ENCODE measurements at regions not wholly inside any gene's neighbourhood (a gene's known extent, or its start where the extent isn't known, plus 50 kb on each side); places are given as distances from the start of the nearest gene placed in this dataset.

GRCh38 chr21:15659753-15660422 lies 69.9 kb upstream of the USP25 start:
- 58 to 77% (median 68%) methylated on average over 3 of the region's 3 CpGs for WGBS, 4 donors
- DNase-seq, result no peak
- Histone ChIP-seq H3K9me3 (no peaks in the 10 kb centered on the region), H3K27me3 (no peaks in the 10 kb centered on the region), H3K4me3 (no peak overlapping the region), H3K4me1 (peaks cover 0 to 7% (median 0%) of the 10 kb centered on the region in 12 donors), H3K27ac (no peak overlapping the region), H3K36me3 (no peaks in the 10 kb centered on the region)
- no peak for TF ChIP-seq POLR2A (IDR thresholded peaks at IDR 0.05)
- TF ChIP-seq, protein P1, sequence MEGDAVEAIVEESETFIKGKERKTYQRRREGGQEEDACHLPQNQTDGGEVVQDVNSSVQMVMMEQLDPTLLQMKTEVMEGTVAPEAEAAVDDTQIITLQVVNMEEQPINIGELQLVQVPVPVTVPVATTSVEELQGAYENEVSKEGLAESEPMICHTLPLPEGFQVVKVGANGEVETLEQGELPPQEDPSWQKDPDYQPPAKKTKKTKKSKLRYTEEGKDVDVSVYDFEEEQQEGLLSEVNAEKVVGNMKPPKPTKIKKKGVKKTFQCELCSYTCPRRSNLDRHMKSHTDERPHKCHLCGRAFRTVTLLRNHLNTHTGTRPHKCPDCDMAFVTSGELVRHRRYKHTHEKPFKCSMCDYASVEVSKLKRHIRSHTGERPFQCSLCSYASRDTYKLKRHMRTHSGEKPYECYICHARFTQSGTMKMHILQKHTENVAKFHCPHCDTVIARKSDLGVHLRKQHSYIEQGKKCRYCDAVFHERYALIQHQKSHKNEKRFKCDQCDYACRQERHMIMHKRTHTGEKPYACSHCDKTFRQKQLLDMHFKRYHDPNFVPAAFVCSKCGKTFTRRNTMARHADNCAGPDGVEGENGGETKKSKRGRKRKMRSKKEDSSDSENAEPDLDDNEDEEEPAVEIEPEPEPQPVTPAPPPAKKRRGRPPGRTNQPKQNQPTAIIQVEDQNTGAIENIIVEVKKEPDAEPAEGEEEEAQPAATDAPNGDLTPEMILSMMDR (IDR thresholded peaks at IDR 0.05), result no peak
- no peak for ATAC-seq
- intact Hi-C loops (cut with DNase I), result no loop called here

GRCh38 chr21:15660423-15660804 lies 69.4 kb upstream of the USP25 start:
- ATAC-seq (no peak), DNase-seq (no peak)
- no peaks in the 10 kb centered on the region for H3K36me3 ChIP-seq
- no peaks in the 10 kb centered on the region for H3K27me3 ChIP-seq
- peaks cover 0 to 7% (median 0%) of the 10 kb centered on the region in 12 donors for H3K4me1 ChIP-seq
- H3K27ac ChIP-seq, result no peak overlapping the region
- 36 to 42% (median 39%) methylated on average over 2 of the region's 2 CpGs for WGBS, 4 donors
- intact Hi-C loops (cut with DNase I), result no loop called here
- TF ChIP-seq, protein P1 (IDR thresholded peaks at IDR 0.05), result no peak
- TF ChIP-seq POLR2A (IDR thresholded peaks at IDR 0.05), result no peak
- no peak overlapping the region for H3K4me3 ChIP-seq
- no peaks in the 10 kb centered on the region for H3K9me3 ChIP-seq

GRCh38 chr21:15667010-15667409 lies 62.8 kb upstream of the USP25 start:
- ATAC-seq (no peak), DNase-seq (no peak)
- TF ChIP-seq, protein P1 (IDR thresholded peaks at IDR 0.05), result no peak
- TF ChIP-seq POLR2A (IDR thresholded peaks at IDR 0.05), result no peak
- H3K4me3 ChIP-seq, result no peak overlapping the region
- WGBS, 4 donors, result 93 to 100% (median 97%) methylated on average over 1 of the region's 1 CpG
- no peak overlapping the region for H3K27ac ChIP-seq
- intact Hi-C loops (cut with DNase I), result no loop called here
- H3K36me3 ChIP-seq, result no peaks in the 10 kb centered on the region
- no peaks in the 10 kb centered on the region for H3K27me3 ChIP-seq
- H3K9me3 ChIP-seq, result no peaks in the 10 kb centered on the region
- no peaks in the 10 kb centered on the region for H3K4me1 ChIP-seq

- Histone ChIP-seq H3K4me1 (no peaks in the 10 kb centered on the region), H3K4me3 (no peak overlapping the region), H3K27me3 (no peaks in the 10 kb centered on the region), H3K27ac (no peak overlapping the region), H3K36me3 (no peaks in the 10 kb centered on the region), H3K9me3 (no peaks in the 10 kb centered on the region)
- ATAC-seq (no peak), DNase-seq (no peak)
- TF ChIP-seq, protein P1 (IDR thresholded peaks at IDR 0.05), result no peak
- no peak for TF ChIP-seq POLR2A (IDR thresholded peaks at IDR 0.05)
- WGBS, 4 donors, result 66 to 82% (median 72%) methylated on average over 7 of the region's 7 CpGs
- intact Hi-C loops (cut with DNase I), result no loop called here
Measured at GRCh38 chr21:15667819-15668218, 62.0 kb upstream of the USP25 start.

Data from heart left ventricle (tissue), 16 donors.